Right lung (tissue), 2 donors: ENCODE measurements at regions not wholly inside any gene's neighbourhood (a gene's known extent, or its start where the extent isn't known, plus 50 kb on each side); places are given as distances from the start of the nearest gene placed in this dataset.
"Not testable (repeated sequence)": the region's sequence is repeated elsewhere in the genome, so short reads cannot be mapped to it uniquely, and the experiment has no call there.

Experiments
- DNase-seq, 2 donors: peaks; one replicate each; pipeline ENCODE4 v3.0.0-alpha.2; 2013

- DNase-seq = peak; percentile 8 to 17
Observed at GRCh38 chr12:125983784-125984500, 918.7 kb downstream of the AACS start.

GRCh38 chr12:125988545-125988944, 923.3 kb downstream of the AACS start:
- no peak for DNase-seq

- no peak for DNase-seq
Observed at GRCh38 chr12:125989696-125990095, 924.5 kb downstream of the AACS start.

- DNase-seq = no peak
Observed at GRCh38 chr12:125996443-125996842, 931.2 kb downstream of the AACS start.

GRCh38 chr12:125999628-126000027, 934.4 kb downstream of the AACS start:
- no peak for DNase-seq

GRCh38 chr12:126019385-126019784, 954.1 kb downstream of the AACS start:
- DNase-seq = no peak

- DNase-seq = no peak
Observed at GRCh38 chr12:126021675-126022074, 956.4 kb downstream of the AACS start.

- no peak for DNase-seq
Observed at GRCh38 chr12:126027825-126028224, 962.6 kb downstream of the AACS start.

GRCh38 chr12:126030573-126030972, 965.3 kb downstream of the AACS start:
- DNase-seq = no peak

GRCh38 chr12:126033751-126034150, 968.5 kb downstream of the AACS start:
- DNase-seq = no peak

GRCh38 chr12:126036348-126036747, 971.1 kb downstream of the AACS start:
- DNase-seq = no peak

- no peak for DNase-seq
Observed at GRCh38 chr12:126038434-126038833, 973.2 kb downstream of the AACS start.

GRCh38 chr12:126040307-126040706, 975.1 kb downstream of the AACS start:
- no peak for DNase-seq

- no peak for DNase-seq
Observed at GRCh38 chr12:126042286-126042685, 977.1 kb downstream of the AACS start.

GRCh38 chr12:126049501-126049900, 984.3 kb downstream of the AACS start:
- not testable (repeated sequence) for DNase-seq

GRCh38 chr12:126051611-126052107, 986.4 kb downstream of the AACS start:
- no peak for DNase-seq

GRCh38 chr12:126055521-126055920, 990.3 kb downstream of the AACS start:
- DNase-seq = no peak

GRCh38 chr12:126061777-126062176, 996.5 kb downstream of the AACS start:
- no peak for DNase-seq

GRCh38 chr12:126064028-126064427, 998.8 kb downstream of the AACS start:
- no peak for DNase-seq

GRCh38 chr12:126067626-126068329, 1002.5 kb downstream of the AACS start:
- DNase-seq = no peak

- peak in 1 of 2 donors; percentile 6 for DNase-seq
Observed at GRCh38 chr12:126069549-126070165, 1004.4 kb downstream of the AACS start.

- no peak for DNase-seq
Observed at GRCh38 chr12:126076515-126076914, 1011.3 kb downstream of the AACS start.

GRCh38 chr12:126083926-126084325, 1018.7 kb downstream of the AACS start:
- no peak for DNase-seq
